Keratinocyte (primary cell): ENCODE measurements at regions not wholly inside any gene's neighbourhood (a gene's known extent, or its start where the extent isn't known, plus 50 kb on each side); places are given as distances from the start of the nearest gene placed in this dataset.

Source experiments
- DNase-seq: peaks from one replicate; pipeline ENCODE4 v3.0.0-alpha.2; 2011; ENCODE audit warnings: low read depth, missing footprints, low spot score
- FAIRE-seq: peaks from 2 replicates; lab custom pipeline; 2011; peaks lifted over from hg19 to GRCh38; lab: Jason Lieb, UNC
- H2AFZ ChIP-seq: 2 replicates; pipeline ENCODE4 v1.6.0; 2012; ENCODE audit warnings: low read length, control low read depth, inconsistent platforms; ENCODE audit not compliant: control insufficient read depth
- H3K27ac ChIP-seq: 2 replicates; pipeline ENCODE4 v1.5.1; 2011; ENCODE audit warnings: low read length; ENCODE audit not compliant: control insufficient read depth, insufficient read depth
- H3K27me3 ChIP-seq: 3 replicates; pipeline ENCODE4 v1.6.0; 2011; ENCODE audit warnings: low read length; ENCODE audit not compliant: control insufficient read depth, insufficient read depth; ENCODE audit errors: extremely low read depth
- H3K36me3 ChIP-seq, 2 experiments: 2 replicates in 1 of 2; 3 replicates in 1 of 2; pipeline ENCODE4 v1.5.1; 2011; ENCODE audit warnings: low read length in 2 of 2, mild to moderate bottlenecking in 1 of 2; ENCODE audit not compliant: control insufficient read depth in 2 of 2, insufficient read depth in 2 of 2; ENCODE audit errors: extremely low read depth in 1 of 2
- H3K4me1 ChIP-seq: 3 replicates; pipeline ENCODE4 v1.5.1; 2011; ENCODE audit warnings: low read length; ENCODE audit not compliant: control insufficient read depth, insufficient read depth; ENCODE audit errors: extremely low read depth
- H3K4me2 ChIP-seq: 3 replicates; pipeline ENCODE4 v1.6.0; 2011; ENCODE audit warnings: low read depth, low read length; ENCODE audit not compliant: control insufficient read depth, insufficient read depth; ENCODE audit errors: extremely low read depth
- H3K4me3 ChIP-seq, 3 experiments: fragments of 200-600 bp in 1 of 3; sonication (generic) in 1 of 3; 2 replicates in 2 of 3; 3 replicates in 1 of 3; pipeline ENCODE4 v1.5.1; 2011 to 2016; ENCODE audit warnings: low read length in 3 of 3, mild to moderate bottlenecking in 3 of 3, control low read depth in 2 of 3, inconsistent platforms in 1 of 3, low read depth in 1 of 3, mixed read lengths in 1 of 3, mixed run types in 1 of 3, moderate library complexity in 1 of 3; ENCODE audit not compliant: control insufficient read depth in 2 of 3, insufficient read depth in 2 of 3; ENCODE audit errors: extremely low read depth in 1 of 3
- H3K79me2 ChIP-seq: 2 replicates; pipeline ENCODE4 v1.6.0; 2012; ENCODE audit warnings: low read length; ENCODE audit not compliant: control insufficient read depth, insufficient read depth
- H3K9ac ChIP-seq: 3 replicates; pipeline ENCODE4 v1.6.0; 2011; ENCODE audit warnings: low read length; ENCODE audit not compliant: control insufficient read depth, insufficient read depth; ENCODE audit errors: extremely low read depth
- H3K9me1 ChIP-seq: 3 replicates; pipeline ENCODE4 v1.6.0; 2011; ENCODE audit warnings: low read length; ENCODE audit not compliant: control insufficient read depth, insufficient read depth; ENCODE audit errors: extremely low read depth
- H3K9me3 ChIP-seq: 2 replicates; pipeline ENCODE4 v1.5.1; 2012; ENCODE audit warnings: low read depth, low read length; ENCODE audit not compliant: control insufficient read depth
- H4K20me1 ChIP-seq: 3 replicates; pipeline ENCODE4 v1.6.0; 2011; ENCODE audit warnings: low read length; ENCODE audit not compliant: control insufficient read depth, insufficient read depth; ENCODE audit errors: extremely low read depth
- EZH2 ChIP-seq: IDR thresholded peaks from one replicate; pipeline ENCODE4 v1.6.1; 2012; ENCODE audit warnings: inconsistent platforms, mild to moderate bottlenecking, low read length, moderate library complexity
- dilution Hi-C: fragments of 300-500 bp; cut with MboI; formaldehyde crosslinking; loops from one replicate; pipeline ENCODE4 v1.7.0; 2020; ENCODE audit warnings: low sequenced_read_pairs; ENCODE audit not compliant: extremely low pct_ligation_motif_present
- TF ChIP-seq, protein P1 (sequence below), 3 experiments: IDR thresholded peaks in 1 of 3; conservative IDR thresholded peaks in 1 of 3; optimal IDR thresholded peaks in 1 of 3; 2 replicates in 2 of 3; 3 replicates in 1 of 3; pipeline versions ENCODE3 to v1.5.1; 2011; ENCODE audit warnings: low read length in 3 of 3, mild to moderate bottlenecking in 3 of 3, moderate library complexity in 2 of 3, control low read depth in 1 of 3, inconsistent platforms in 1 of 3; ENCODE audit not compliant: insufficient read depth in 2 of 3; ENCODE audit errors: extremely low read depth in 1 of 3

DNA sequence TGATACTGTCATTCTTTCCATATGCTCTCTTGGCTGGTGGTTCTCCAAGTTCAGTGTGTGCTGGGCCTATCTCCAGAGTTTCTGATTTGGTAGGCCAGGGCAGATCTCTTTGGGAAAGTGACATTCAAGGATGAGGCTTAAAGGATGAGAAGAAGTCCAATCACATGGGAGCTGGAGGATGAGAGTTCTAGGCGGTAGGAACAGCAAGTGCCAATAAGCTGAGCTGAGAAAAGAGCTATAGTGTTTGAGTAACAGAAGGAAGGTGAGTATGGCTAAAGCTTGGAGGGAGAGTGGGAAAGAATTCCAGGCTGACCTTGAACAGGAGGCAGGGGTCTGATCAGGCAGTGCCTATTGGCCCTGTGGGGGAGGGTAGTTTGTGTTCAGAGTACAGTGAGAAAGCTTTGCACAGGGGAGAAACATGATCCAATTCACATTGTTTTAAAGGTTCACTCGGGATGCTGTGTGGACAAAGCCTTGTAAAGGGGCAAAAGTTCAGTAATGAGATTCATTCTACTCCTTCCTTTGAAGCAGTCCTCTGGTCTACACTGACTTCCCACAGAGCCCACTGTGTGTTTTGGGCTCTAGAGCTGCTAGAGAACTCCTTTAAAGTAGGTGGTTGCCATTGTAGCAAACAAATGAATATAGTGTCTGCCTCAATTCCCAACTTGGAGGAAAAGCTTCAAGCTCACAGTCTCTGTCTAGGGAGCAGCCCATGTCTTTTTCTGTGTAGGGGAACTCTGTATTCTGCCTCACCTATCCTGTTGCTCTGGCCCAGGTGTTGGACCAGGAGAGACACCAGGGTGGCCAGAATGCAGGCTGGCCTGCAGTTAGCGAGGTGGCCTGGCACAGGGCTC lies 81.8 kb downstream of the FASTKD2 start:
- H2AFZ ChIP-seq: no peak overlapping the region
- FAIRE-seq: no peak
- H3K9me3 ChIP-seq: no peaks in the 10 kb centered on the region
- no peak for TF ChIP-seq EZH2
- TF ChIP-seq, protein P1, sequence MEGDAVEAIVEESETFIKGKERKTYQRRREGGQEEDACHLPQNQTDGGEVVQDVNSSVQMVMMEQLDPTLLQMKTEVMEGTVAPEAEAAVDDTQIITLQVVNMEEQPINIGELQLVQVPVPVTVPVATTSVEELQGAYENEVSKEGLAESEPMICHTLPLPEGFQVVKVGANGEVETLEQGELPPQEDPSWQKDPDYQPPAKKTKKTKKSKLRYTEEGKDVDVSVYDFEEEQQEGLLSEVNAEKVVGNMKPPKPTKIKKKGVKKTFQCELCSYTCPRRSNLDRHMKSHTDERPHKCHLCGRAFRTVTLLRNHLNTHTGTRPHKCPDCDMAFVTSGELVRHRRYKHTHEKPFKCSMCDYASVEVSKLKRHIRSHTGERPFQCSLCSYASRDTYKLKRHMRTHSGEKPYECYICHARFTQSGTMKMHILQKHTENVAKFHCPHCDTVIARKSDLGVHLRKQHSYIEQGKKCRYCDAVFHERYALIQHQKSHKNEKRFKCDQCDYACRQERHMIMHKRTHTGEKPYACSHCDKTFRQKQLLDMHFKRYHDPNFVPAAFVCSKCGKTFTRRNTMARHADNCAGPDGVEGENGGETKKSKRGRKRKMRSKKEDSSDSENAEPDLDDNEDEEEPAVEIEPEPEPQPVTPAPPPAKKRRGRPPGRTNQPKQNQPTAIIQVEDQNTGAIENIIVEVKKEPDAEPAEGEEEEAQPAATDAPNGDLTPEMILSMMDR (optimal IDR thresholded peaks at IDR 0.05 in 1 of 3, IDR thresholded peaks at IDR 0.05 in 1 of 3, conservative IDR thresholded peaks at IDR 0.05 in 1 of 3; ENCODE audit: extremely low read depth in 1 of 3, insufficient read depth in 2 of 3, low read length in 3 of 3): no peak
- no peaks in the 10 kb centered on the region for H4K20me1 ChIP-seq
- no peak overlapping the region for H3K4me3 ChIP-seq
- dilution Hi-C loops: no loop called here
- no peak overlapping the region for H3K4me2 ChIP-seq
- no peak for DNase-seq
- H3K9ac ChIP-seq: no peak overlapping the region
- H3K27ac ChIP-seq: no peak overlapping the region
- H3K27me3 ChIP-seq: no peaks in the 10 kb centered on the region
- H3K36me3 ChIP-seq: no peaks in the 10 kb centered on the region
- no peaks in the 10 kb centered on the region for H3K79me2 ChIP-seq
- no peaks in the 10 kb centered on the region for H3K9me1 ChIP-seq
- no peaks in the 10 kb centered on the region for H3K4me1 ChIP-seq

DNA sequence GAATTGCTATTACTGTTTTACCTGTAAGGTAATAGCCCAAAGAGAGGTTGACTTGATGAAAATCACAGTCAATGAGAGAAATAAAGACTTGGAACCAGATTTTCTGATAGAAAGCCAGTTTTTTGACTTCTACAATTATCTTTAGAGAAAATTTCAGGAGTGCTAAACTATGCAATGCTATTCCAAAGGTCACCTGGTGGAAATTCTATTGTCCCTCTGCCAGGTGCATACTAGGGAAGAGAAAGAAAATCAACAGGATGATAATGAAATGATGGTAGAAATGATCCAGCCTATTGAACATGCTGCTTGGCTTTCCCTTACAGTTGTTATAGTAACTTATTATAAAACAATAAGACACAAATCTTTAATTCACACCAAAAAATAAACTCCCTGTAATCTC lies 85.0 kb downstream of the FASTKD2 start:
- Histone ChIP-seq H3K79me2 (no peaks in the 10 kb centered on the region), H3K27ac (no peak overlapping the region), H3K9me3 (no peaks in the 10 kb centered on the region), H3K9ac (no peak overlapping the region), H4K20me1 (no peaks in the 10 kb centered on the region), H3K4me3 (no peak overlapping the region), H3K36me3 (no peaks in the 10 kb centered on the region), H3K4me1 (no peaks in the 10 kb centered on the region), H2AFZ (no peak overlapping the region), H3K4me2 (no peak overlapping the region), H3K27me3 (no peaks in the 10 kb centered on the region), H3K9me1 (no peaks in the 10 kb centered on the region)
- dilution Hi-C loops: no loop called here
- FAIRE-seq (no peak), DNase-seq (no peak)
- TF ChIP-seq, protein P1 (optimal IDR thresholded peaks at IDR 0.05 in 1 of 3, IDR thresholded peaks at IDR 0.05 in 1 of 3, conservative IDR thresholded peaks at IDR 0.05 in 1 of 3; ENCODE audit: extremely low read depth in 1 of 3, insufficient read depth in 2 of 3, low read length in 3 of 3): no peak
- TF ChIP-seq EZH2: no peak
